CD4-positive, alpha-beta T cell treated with Interleukin-17A for 1 hour (primary cell): ENCODE measurements at regions not wholly inside any gene's neighbourhood (a gene's known extent, or its start where the extent isn't known, plus 50 kb on each side); places are given as distances from the start of the nearest gene placed in this dataset.

ENCODE experiments used
- DNase-seq: peaks from one replicate; pipeline ENCODE4 v3.0.0-alpha.2; 2020

- DNase-seq = no peak
These were observed 1516.4 kb downstream of the TBC1D22A start for GRCh38 chr22:48278620-48279460.

- DNase-seq = no peak
These were observed 1515.6 kb downstream of the TBC1D22A start for GRCh38 chr22:48277868-48278581.

DNA sequence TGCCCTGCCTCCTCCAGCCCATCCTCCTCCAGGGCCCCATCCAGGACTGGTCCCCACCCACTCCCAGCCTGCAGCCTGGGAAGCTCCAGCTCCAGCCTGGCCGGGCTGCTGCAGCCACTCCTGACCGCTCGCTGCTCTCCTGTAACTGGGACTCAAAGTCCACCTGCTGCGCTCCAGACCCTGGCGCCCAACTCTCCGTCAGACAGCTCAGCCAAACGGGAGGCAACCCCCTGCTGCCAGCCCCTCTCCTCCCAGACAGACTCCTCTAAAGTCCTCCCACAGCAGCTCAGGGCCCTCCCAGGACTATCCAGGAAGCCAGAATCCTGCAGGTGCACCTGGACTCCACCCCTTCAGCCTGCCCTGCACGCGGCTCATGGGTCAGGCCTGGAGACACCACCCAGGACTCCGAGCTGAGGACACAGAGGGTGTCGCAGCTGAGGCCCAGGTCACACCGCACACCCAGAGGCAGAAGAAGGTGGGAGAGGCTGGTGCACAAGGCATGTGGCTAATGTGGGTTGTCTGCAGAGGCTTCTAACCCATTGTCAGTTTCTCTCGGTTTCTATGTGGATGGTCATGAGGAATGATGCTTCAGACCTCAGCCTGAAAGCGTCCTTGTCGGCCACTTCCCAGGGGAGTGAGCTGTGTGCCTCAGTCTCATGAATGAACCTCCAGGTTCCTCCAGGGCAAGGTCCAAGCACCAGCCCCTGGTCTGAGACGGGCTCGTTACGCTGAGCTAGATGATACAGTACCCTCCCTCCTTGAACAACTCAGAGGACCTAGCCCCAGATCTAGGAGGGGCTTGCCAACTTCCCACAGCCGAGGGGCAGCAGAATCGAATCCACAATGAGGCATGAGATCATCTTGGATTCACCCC is 1514.8 kb downstream of the TBC1D22A start:
- DNase-seq = no peak

GRCh38 chr22:48275412-48275811 is 1513.0 kb downstream of the TBC1D22A start:
- DNase-seq = no peak

DNA sequence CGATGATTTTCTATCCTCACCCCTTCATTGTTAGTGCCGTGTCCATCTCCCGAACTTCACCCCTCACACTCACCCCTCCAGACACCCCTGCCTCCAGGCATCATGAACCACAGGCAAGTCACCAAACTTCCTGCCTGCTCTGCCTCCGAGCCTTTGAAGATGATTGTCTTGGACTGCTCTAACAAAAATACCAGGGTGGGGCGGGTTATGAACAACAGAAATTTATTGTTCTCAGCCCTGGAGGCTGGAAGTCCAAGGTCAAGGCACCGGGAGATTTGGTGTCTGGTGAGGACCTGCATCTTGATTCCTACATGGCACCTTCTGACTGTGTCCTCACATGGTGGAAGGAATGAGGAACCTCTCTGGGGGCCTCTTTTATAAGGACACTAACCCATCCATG is 1508.3 kb downstream of the TBC1D22A start:
- no peak for DNase-seq

GRCh38 chr22:48268771-48269552 is 1506.5 kb downstream of the TBC1D22A start:
- DNase-seq = no peak

GRCh38 chr22:48268293-48268692 is 1505.8 kb downstream of the TBC1D22A start:
- DNase-seq = no peak

- DNase-seq = no peak
These were observed 1505.2 kb downstream of the TBC1D22A start for GRCh38 chr22:48267681-48268080.

GRCh38 chr22:48265000-48265625 is 1502.7 kb downstream of the TBC1D22A start:
- no peak for DNase-seq

GRCh38 chr22:48264586-48264985 is 1502.1 kb downstream of the TBC1D22A start:
- DNase-seq = no peak

DNA sequence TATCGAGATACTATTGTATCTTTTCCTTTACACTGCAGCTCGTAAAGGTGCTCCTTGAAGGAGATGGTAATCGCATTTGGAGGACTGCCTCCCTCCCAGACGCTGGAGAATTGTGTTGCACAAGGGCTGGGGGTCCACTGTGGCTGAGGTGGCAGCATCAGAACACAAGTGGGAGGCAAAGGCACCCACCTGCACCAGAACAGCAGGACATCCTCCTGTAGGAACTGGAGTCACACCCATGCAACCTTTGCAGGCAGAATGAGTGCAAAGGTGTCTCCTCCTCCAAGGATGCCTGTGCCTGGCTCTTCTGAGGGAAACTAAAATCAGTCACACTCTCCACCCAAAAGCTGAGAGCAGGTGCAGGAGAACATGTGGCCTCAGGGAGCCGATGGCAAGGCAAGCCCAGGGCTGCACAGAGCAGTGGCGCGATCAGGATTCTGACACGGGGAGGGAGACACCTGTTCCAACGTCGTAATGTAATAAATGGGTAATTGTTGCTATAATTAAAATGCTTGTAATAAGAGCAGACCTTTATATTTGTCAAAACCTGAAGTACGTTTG is 1501.4 kb downstream of the TBC1D22A start:
- no peak for DNase-seq

GRCh38 chr22:48263431-48263765 is 1500.9 kb downstream of the TBC1D22A start:
- DNase-seq = no peak

GRCh38 chr22:48262596-48263430 is 1500.4 kb downstream of the TBC1D22A start:
- DNase-seq = no peak

DNA sequence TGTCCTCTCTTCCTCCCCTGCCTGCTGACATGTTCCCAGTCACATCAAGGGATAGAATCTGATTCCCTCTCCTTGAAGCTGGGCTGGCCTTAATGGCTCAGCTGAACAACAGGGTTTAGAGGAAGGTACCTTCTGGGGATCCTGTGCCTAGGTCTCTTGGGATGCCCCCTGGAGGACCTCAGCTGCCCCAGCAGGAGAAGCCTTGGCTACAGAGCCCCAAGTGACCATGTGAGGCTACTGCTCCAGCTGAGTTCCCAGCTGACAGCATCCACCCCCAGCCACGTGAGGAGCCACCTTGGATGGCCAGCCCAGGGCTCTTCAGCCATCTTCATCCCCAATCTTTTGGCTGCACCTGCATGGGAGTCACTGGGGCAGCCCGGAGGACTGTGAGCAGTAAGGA is 1499.3 kb downstream of the TBC1D22A start:
- DNase-seq = no peak

DNA sequence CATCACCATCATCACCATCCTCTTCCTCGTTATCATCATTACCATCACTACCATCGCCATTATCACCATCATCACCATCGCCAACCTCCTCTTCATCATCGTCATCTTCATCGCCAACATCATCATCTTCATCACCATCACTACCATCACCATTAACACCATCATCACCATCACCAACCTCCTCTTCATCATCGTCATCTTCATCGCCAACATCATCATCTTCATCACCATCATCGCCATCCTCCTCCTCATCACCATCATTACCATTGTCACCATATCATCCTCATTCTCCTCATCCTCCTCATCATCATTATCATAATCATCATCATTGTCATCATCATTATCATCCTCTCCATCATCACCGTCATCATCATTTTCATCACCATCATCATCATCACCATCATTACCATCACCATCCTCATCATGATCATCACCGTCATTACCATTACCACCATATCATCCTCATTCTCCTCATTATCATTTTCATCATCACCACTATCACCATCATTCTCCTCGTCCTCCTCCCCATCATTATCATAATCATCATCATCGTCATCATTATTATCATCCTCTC is 1498.7 kb downstream of the TBC1D22A start:
- no peak for DNase-seq

DNA sequence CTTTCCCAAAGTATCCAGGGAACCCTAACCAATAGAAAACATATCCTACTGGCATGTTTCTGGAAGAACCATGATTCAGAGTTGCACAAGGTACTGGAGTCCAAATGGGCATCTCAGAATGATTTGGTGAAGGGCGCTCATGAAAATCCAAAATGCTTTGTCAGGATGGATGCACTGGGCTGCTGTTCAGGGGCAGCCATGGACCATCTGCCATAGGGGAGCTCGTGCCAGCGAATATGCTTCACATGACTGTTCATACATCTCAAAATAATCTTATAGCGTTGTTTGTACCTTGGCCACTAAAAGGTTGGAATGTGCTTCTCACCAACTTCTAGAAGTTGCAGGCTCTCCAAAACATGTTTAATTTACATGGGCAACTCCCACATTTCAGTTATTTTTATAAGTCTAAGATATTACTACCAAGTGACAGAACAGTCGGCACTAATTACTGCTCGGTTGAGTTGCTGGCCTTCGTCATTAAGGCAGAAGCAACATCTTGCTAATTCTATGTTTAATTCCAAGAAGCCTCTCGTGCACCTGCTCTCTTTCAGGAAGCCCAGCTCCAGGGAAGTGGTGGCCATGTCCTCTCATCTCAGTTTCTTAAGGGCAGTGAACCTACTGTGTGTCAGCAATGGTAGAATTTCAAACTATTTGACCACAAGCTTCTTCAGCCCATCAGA is 1497.7 kb downstream of the TBC1D22A start:
- no peak for DNase-seq

DNA sequence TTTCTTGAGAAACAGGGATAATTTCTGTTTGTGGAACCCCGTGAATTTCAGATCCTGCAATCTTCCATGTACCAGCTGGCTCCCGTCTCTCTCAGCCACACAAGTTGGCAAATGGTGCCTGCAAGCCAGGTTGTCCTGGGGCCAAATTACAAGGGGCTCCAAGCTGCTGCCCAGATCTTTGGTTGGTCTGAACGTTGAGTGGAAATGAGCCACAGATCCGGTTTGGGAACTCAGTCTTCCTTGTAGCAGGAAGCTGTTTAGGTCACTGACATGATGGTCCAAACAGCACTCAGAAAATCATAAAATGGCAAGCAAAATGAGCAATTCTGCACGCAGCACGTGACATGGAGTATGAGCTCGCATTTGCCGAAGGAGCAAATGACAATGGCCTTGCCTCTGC is 1496.4 kb downstream of the TBC1D22A start:
- no peak for DNase-seq

GRCh38 chr22:48258064-48258701 is 1495.7 kb downstream of the TBC1D22A start:
- DNase-seq = no peak

GRCh38 chr22:48257685-48258055 is 1495.2 kb downstream of the TBC1D22A start:
- DNase-seq = no peak
